GM10248 (cell line): ENCODE measurements at regions not wholly inside any gene's neighbourhood (a gene's known extent, or its start where the extent isn't known, plus 50 kb on each side); places are given as distances from the start of the nearest gene placed in this dataset.

Source experiments
- CTCF ChIA-PET: fragments of 300-600 bp; sonication (Branson Sonifier 250); formaldehyde crosslinking; extraction: SDS; loops from one replicate; lab custom pipeline; 2021; ENCODE audit warnings: antibody characterized with exemption; lab: Yijun Ruan, JAX
- POLR2A ChIA-PET: fragments of 350-650 bp; sonication (Branson Sonifier 250); formaldehyde crosslinking; extraction: SDS; loops from one replicate; lab custom pipeline; 2020; ENCODE audit warnings: antibody characterized with exemption; lab: Yijun Ruan, JAX
- DNase-seq: peaks from one replicate; pipeline ENCODE4 v3.0.0; 2012; ENCODE audit errors: extremely low spot score
- TF ChIP-seq, protein P1 (sequence below): IDR thresholded peaks from 2 replicates; pipeline ENCODE4 v1.5.1; 2012; ENCODE audit warnings: mild to moderate bottlenecking, low read depth; ENCODE audit errors: extremely low read depth, missing control alignments, control extremely low read depth

DNA sequence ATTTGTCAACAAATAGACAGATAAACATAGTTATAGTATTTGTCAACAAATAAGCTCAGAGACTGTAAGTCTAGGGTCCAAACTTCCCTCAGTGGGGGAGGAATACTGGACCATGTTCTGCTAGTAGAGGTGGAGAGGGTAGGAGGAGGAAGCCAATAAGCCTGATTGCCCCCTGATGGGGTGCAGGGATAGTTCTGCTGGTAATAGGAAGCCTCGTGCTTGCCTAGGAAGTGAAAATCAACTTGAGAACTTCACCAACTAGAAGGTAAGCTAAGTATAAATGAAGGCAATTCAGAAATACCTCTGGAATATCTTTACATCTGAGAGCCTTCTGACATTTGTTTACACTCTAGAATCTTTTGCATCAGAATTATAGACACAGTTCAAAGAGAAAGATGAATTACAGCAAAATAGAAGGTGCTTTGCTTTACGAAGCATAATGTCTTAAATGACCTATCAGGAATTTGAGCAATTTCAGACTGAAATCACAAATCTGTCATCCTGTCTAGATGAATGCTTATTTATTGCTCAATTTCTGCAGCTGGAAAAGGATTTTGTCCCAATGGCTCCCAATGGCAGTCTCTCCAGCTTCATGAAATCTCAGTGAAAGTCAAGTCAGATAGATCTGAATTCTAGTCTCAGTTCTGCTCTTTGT, 225.6 kb upstream of the TBC1D5 start:
- no peak for DNase-seq
- TF ChIP-seq, protein P1, sequence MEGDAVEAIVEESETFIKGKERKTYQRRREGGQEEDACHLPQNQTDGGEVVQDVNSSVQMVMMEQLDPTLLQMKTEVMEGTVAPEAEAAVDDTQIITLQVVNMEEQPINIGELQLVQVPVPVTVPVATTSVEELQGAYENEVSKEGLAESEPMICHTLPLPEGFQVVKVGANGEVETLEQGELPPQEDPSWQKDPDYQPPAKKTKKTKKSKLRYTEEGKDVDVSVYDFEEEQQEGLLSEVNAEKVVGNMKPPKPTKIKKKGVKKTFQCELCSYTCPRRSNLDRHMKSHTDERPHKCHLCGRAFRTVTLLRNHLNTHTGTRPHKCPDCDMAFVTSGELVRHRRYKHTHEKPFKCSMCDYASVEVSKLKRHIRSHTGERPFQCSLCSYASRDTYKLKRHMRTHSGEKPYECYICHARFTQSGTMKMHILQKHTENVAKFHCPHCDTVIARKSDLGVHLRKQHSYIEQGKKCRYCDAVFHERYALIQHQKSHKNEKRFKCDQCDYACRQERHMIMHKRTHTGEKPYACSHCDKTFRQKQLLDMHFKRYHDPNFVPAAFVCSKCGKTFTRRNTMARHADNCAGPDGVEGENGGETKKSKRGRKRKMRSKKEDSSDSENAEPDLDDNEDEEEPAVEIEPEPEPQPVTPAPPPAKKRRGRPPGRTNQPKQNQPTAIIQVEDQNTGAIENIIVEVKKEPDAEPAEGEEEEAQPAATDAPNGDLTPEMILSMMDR: no peak
- ChIA-PET CTCF (interaction anchor here (1.3 kb wide), 1 partner anchor 11 kb away, joined by 3 read pairs; no protein-coding TSS in a partner anchor), POLR2A (no interaction called here)

DNA sequence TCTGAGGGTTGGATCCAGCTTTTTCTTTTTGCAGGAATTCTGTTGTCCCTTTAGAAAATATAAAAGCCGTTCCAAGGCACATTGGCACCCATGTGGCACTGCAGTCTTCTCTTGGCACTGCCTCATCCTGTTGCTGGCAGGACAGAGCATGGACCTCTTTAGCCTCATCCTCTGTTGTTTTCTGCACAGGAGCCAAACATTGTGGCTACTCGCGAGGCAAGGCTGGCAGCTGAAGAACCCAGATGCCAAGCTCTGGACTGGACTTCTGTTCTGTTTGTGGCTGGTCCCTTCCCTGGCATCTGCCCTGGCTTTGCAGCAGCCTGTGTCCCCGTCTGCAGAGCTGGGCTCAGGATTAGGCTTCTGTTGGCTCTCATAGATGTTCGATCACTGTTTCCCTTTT, 224.7 kb upstream of the TBC1D5 start:
- POLR2A ChIA-PET: no interaction called here
- CTCF ChIA-PET: interaction anchor here (0.7 to 1.3 kb wide), 2 partner anchors 10 to 32 kb away, joined by 3 read pairs; no protein-coding TSS in a partner anchor
- TF ChIP-seq, protein P1: no peak

DNA sequence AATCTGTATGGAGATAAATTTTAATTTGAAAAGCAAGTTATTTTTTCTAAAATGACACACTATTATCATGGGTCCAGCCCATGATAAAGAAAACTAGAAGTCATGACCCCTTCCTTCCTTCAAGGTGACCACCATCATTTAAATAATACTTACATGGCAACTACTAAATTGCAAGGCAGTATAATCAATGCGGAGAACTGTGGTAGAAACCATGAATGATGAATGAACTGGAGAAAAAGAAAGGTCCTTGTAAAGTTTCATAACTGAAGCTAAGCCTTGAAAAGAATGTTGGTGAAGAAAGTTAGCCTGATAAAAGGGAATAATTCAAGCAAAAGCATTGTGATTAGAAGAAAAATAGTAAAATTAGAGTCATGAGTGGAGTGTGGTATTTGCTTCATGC, 222.9 kb upstream of the TBC1D5 start:
- ChIA-PET CTCF (no interaction called here), POLR2A (no interaction called here)
- TF ChIP-seq, protein P1: no peak
- DNase-seq: no peak

More for the DNA sequence above, 224.7 kb upstream of the TBC1D5 start:
- no peak for DNase-seq

DNA sequence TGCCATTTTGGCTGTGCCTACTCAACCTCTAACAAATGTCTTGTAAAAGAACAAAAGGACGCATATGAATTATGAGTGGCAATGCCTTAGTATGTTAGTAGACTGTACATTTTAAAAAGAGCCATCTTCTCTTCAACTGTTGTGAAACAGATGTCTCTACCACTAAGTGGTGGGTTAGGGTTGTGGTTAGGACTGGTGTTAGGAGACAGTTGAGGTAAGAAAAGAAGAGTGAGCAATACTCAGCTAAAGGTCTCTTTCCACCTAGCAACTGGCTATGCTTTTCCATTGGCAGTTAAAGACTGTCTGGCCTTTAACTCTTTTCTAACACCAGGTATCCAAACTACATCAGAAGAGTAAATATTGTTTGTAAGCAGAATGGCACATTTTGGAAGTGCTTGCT, 221.7 kb upstream of the TBC1D5 start:
- no peak for DNase-seq
- POLR2A ChIA-PET: no interaction called here
- TF ChIP-seq, protein P1: no peak
- CTCF ChIA-PET: interaction anchor here (1.9 kb wide), 1 partner anchor 9 kb away, joined by 3 read pairs; no protein-coding TSS in a partner anchor

DNA sequence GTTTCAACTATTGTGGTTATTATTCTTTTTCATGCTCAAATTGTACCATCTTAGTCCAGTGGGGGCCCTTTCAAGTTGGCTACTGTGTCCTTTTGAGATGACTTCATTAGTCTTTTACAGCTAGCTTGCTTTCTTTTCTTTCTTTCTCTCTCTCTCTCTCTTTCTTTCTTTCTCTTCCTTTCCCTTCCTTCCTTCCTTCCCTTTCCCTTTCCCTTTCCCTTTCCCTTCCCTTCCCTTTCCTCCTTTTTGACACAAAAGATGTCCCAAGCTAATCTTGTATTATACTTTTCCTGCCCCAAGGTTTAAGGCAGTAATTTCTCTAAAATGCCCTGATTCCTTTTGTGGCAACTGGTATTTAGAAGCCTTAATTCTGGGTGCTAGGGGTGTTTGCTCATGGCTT, 213.0 kb upstream of the TBC1D5 start:
- ChIA-PET CTCF (interaction anchor here (0.7 kb wide), 1 partner anchor 8 kb away, joined by 3 read pairs; no protein-coding TSS in a partner anchor), POLR2A (no interaction called here)
- TF ChIP-seq, protein P1: no peak

DNA sequence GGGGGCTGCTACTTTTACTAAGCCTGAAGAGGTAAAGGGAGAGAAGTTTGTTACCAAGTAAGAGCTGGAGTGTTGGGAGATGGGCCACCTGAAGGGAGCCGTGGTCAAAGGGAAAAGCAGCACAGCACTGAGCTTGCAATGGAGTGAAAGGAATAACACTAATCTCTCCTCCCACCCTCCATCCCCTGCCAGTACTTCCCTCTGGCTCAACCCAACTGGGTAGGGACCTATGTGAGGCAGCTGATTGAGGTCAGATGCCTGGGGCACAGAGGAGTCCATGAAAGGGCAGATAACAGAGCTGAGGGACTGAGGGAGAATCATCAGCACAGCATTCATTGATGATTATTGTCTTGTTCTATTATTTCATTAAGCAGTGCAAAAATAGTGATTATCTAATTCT, 212.4 kb upstream of the TBC1D5 start:
- DNase-seq: no peak
- CTCF ChIA-PET: interaction anchor here (0.7 kb wide), 1 partner anchor 9 kb away, joined by 3 read pairs; no protein-coding TSS in a partner anchor
- TF ChIP-seq, protein P1: no peak
- POLR2A ChIA-PET: no interaction called here

More for the DNA sequence above, 213.0 kb upstream of the TBC1D5 start:
- DNase-seq: no peak
